Muscle of leg (tissue), 3 donors: ENCODE measurements at regions not wholly inside any gene's neighbourhood (a gene's known extent, or its start where the extent isn't known, plus 50 kb on each side); places are given as distances from the start of the nearest gene placed in this dataset.

Experiments
- DNase-seq: peaks from one replicate; pipeline ENCODE4 v3.0.0; 2013
- H3K27ac ChIP-seq: one replicate; pipeline ENCODE4 v1.5.1; 2013; ENCODE audit warnings: mild to moderate bottlenecking, low read length, control low read depth
- H3K27me3 ChIP-seq: one replicate; pipeline ENCODE4 v1.6.1; 2013; ENCODE audit warnings: low read length; ENCODE audit not compliant: control insufficient read depth, insufficient read depth
- H3K36me3 ChIP-seq: one replicate; pipeline ENCODE4 v1.6.1; 2013; ENCODE audit warnings: low read length; ENCODE audit not compliant: control insufficient read depth, insufficient read depth
- H3K4me1 ChIP-seq: one replicate; pipeline ENCODE4 v1.6.1; 2013; ENCODE audit warnings: low read length; ENCODE audit not compliant: control insufficient read depth, insufficient read depth
- H3K4me3 ChIP-seq: one replicate; pipeline ENCODE4 v1.5.1; 2013; ENCODE audit warnings: low read length, control low read depth
- H3K9me3 ChIP-seq: replicated peaks from 2 replicates; pipeline ENCODE4 v1.6.1; 2013; ENCODE audit warnings: low read depth, low read length; ENCODE audit not compliant: control insufficient read depth
- WGBS: methylation state at CpG from one replicate; pipeline ENCODE4 v1.1.5; 2013; ENCODE audit warnings: missing lambda C conversion rate; ENCODE audit not compliant: insufficient coverage; 5-methylcytosine and 5-hydroxymethylcytosine counted together

- DNase-seq, result peak; percentile 65
- H3K27ac ChIP-seq, result no peak overlapping the region
- no peaks in the 10 kb centered on the region for H3K27me3 ChIP-seq
- H3K4me1 ChIP-seq, result no peaks in the 10 kb centered on the region
- no CpG with 5 or more reads among the region's 4 CpGs for WGBS
- no peaks in the 10 kb centered on the region for H3K9me3 ChIP-seq
- H3K36me3 ChIP-seq, result no peaks in the 10 kb centered on the region
- no peak overlapping the region for H3K4me3 ChIP-seq
These were observed 218.7 kb upstream of the MDFIC2 start for GRCh38 chr3:70531063-70531657.

- no peaks in the 10 kb centered on the region for H3K4me1 ChIP-seq
These were observed 218.2 kb upstream of the MDFIC2 start for GRCh38 chr3:70530626-70531025.

DNA sequence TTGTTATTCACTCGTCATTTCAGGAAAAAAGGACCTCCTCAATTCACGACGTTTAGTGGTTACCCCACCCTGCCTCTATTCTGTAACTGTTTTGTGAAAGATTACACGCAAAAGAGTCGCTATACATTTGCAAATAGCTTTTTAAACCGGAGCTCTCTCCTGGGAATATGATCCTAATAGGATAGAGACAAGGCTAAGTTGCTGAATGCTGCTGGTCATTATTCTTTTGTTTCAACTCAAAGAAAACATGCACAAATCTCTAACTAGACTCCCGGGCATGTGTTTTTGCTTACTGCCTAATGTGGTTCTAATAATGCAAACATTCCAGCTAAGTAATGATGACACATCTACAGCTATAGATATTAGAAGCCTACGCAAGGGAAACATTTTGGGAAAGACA lies 214.6 kb upstream of the MDFIC2 start:
- H3K36me3 ChIP-seq, result no peaks in the 10 kb centered on the region
- H3K27ac ChIP-seq, result no peak overlapping the region
- no peak overlapping the region for H3K4me3 ChIP-seq
- peak; percentile 77 for DNase-seq
- no CpG with 5 or more reads among the region's 8 CpGs for WGBS
- no peaks in the 10 kb centered on the region for H3K9me3 ChIP-seq
- no peaks in the 10 kb centered on the region for H3K4me1 ChIP-seq
- no peaks in the 10 kb centered on the region for H3K27me3 ChIP-seq

More at GRCh38 chr3:70530626-70531025, 218.2 kb upstream of the MDFIC2 start:
- H3K9me3 ChIP-seq, result no peaks in the 10 kb centered on the region
- WGBS, result no CpG with 5 or more reads among the region's 4 CpGs
- no peak overlapping the region for H3K27ac ChIP-seq
- no peaks in the 10 kb centered on the region for H3K36me3 ChIP-seq
- H3K27me3 ChIP-seq, result no peaks in the 10 kb centered on the region
- DNase-seq, result no peak
- H3K4me3 ChIP-seq, result no peak overlapping the region

DNA sequence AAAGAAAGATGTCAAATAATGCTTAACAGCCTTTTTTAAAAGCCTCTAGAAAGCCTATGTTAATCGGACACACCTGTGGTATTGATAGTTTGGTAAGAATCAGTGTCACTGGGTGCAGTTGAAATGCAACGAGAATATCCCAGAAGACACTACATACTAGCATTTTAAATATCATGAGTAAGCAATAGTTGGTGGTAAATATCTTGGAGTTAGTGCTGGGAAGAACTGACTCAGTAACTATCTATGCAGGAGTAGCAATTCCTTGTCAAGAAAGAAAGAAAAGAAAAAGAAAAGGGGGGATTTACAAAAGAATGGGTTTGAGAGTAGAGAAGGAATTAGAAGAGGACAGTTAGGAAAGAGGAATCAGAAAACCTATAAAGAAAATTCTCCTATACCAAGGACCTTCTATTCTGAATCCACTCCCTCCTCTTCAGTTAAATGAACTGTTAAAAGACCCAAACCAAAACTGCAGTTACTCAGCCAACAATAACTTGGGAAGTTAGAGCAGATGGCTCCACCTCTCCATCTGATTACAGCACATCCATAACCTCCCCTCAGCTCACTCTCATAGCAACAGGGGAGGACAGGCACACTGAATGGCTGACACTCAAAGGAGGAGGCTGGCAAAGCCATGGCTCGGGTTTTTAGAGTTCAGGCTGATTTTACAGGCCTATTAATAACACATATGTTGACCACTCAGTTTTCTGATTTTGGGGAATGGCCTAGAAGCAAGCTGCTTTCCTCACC lies 207.6 kb upstream of the MDFIC2 start:
- peak; percentile 54 for DNase-seq
- Histone ChIP-seq H3K27me3 (no peaks in the 10 kb centered on the region), H3K36me3 (no peaks in the 10 kb centered on the region), H3K27ac (no peak overlapping the region), H3K9me3 (no peaks in the 10 kb centered on the region), H3K4me3 (no peak overlapping the region), H3K4me1 (peaks cover 6% of the 10 kb centered on the region)
- no CpG with 5 or more reads among the region's 3 CpGs for WGBS

GRCh38 chr3:70519026-70519425 lies 206.6 kb upstream of the MDFIC2 start:
- H3K4me1 ChIP-seq, result peaks cover 6% of the 10 kb centered on the region
- H3K9me3 ChIP-seq, result no peaks in the 10 kb centered on the region
- peak; percentile 86 for DNase-seq
- WGBS, result no CpG with 5 or more reads among the region's 4 CpGs
- H3K4me3 ChIP-seq, result no peak overlapping the region
- H3K36me3 ChIP-seq, result no peaks in the 10 kb centered on the region
- peak overlapping the region; percentile 39 for H3K27ac ChIP-seq
- H3K27me3 ChIP-seq, result no peaks in the 10 kb centered on the region

DNA sequence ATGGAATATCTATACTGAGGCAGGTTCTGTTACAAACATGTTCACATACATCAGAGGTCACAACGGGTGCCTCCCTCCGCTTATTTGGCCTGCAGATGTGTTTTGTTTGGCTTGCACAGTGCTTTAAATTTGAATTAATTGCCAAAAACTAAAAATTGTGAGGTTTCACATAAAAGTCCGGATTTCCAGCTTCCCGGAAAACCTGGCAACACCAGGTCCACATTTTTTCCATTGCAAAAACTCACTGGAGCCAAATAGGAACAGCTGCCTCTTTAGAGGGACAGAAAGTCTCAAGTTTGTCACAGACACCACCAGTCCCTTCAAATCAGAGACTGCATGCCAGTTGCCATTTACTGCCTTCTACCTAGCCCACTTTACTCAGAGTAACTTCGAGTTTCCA lies 205.9 kb upstream of the MDFIC2 start:
- WGBS, result 0% methylated on average over 2 of the region's 5 CpGs
- H3K27ac ChIP-seq, result peak overlapping the region; percentile 39
- no peaks in the 10 kb centered on the region for H3K27me3 ChIP-seq
- H3K4me1 ChIP-seq, result peaks cover 6% of the 10 kb centered on the region
- peak; percentile 89 for DNase-seq
- H3K4me3 ChIP-seq, result no peak overlapping the region
- no peaks in the 10 kb centered on the region for H3K9me3 ChIP-seq
- no peaks in the 10 kb centered on the region for H3K36me3 ChIP-seq

DNA sequence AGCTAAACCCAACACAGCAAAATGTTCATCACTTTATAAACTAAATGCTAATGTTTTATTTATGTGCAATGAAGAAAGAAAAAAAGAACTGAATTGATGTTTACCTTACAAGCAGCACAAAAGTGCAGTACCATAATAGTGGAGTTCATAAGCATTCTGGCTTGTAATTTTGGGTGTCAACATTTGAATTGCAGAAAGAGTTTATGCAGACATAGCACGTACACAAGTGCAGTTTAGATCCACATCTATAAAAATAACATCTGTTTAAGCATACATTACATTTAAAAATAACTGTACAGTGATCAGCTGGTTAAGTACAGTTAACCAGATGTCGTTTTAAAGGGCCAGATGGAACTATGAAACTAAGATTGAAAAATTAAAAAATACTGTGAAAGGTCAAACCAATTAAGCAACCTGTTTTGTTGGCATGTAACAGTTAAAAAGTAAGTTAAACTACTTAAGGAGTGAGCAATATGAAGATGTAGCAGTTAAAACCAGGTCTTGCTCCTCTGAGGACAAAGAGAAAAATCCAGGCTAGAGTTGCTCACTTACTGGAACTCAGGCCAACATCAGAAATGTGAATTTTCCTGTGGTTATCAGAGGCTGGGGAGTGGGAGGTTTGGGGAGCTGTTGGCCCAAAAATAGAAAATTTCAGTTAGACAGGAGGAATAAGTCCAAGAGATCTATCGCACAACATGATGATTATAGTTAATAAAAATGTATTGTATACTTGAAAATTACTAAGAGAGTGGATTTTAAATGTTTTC lies 204.9 kb upstream of the MDFIC2 start:
- DNase-seq, result peak; percentile 72
- Histone ChIP-seq H3K4me1 (peaks cover 6% of the 10 kb centered on the region), H3K9me3 (no peaks in the 10 kb centered on the region), H3K27me3 (no peaks in the 10 kb centered on the region), H3K27ac (peak overlapping the region; percentile 65), H3K4me3 (no peak overlapping the region), H3K36me3 (no peaks in the 10 kb centered on the region)
- no CpG with 5 or more reads among the region's 3 CpGs for WGBS

DNA sequence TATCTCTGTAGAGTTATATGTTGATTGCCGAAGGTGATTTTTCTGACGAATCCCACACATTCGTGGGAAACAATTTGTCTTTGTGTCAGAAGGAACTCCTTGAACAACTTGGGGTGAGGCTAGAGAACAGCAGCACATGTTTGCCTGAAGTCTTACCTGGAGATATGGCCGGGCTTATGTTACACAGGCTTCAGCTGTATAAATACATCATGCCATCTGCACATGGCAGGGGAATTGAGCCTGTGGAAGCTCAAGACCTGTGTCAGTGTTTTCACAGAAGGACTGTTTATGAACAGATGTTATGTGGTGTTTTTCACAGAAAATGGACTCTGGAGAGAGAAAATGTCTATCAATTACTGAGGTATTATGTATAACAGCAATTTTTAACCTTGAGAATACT lies 203.6 kb upstream of the MDFIC2 start:
- 78% methylated on average over 3 of the region's 4 CpGs for WGBS
- Histone ChIP-seq H3K4me1 (peaks cover 6% of the 10 kb centered on the region), H3K9me3 (no peaks in the 10 kb centered on the region), H3K4me3 (no peak overlapping the region), H3K36me3 (no peaks in the 10 kb centered on the region), H3K27me3 (no peaks in the 10 kb centered on the region), H3K27ac (no peak overlapping the region)
- DNase-seq, result no peak

- DNase-seq, result peak; percentile 25
- no CpG with 5 or more reads among the region's 4 CpGs for WGBS
- no peaks in the 10 kb centered on the region for H3K4me1 ChIP-seq
These were observed 195.0 kb upstream of the MDFIC2 start for GRCh38 chr3:70507486-70507885.

DNA sequence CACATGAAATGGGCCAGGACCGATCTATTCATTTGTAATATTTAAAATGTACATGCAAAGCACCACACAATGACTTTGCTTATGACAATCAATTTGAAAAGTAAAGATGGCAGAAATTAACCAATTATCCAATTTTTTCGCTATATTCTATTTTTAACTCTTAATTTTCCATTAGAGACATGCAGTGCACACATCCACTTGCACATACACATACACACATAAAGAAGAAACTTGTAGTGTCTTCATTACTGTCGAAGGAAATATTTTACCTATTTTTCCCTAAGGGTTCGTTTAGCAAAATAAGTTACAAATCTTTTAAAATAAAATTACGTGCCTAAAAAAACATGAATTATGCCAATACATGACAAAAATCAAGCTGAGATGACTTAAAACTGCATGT lies 194.3 kb upstream of the MDFIC2 start:
- WGBS, result 50% methylated on average over 1 of the region's 5 CpGs

More at GRCh38 chr3:70507486-70507885, 195.0 kb upstream of the MDFIC2 start:
- Histone ChIP-seq H3K4me3 (no peak overlapping the region), H3K27ac (no peak overlapping the region), H3K9me3 (no peaks in the 10 kb centered on the region), H3K36me3 (no peaks in the 10 kb centered on the region), H3K27me3 (no peaks in the 10 kb centered on the region)

More for the DNA sequence above, 194.3 kb upstream of the MDFIC2 start:
- Histone ChIP-seq H3K4me1 (no peaks in the 10 kb centered on the region), H3K36me3 (no peaks in the 10 kb centered on the region), H3K9me3 (no peaks in the 10 kb centered on the region), H3K27me3 (no peaks in the 10 kb centered on the region), H3K27ac (no peak overlapping the region), H3K4me3 (no peak overlapping the region)
- DNase-seq, result no peak
